ENCODE measurements at regions not wholly inside any gene's neighbourhood (a gene's known extent, or its start where the extent isn't known, plus 50 kb on each side); places are given as distances from the start of the nearest gene placed in this dataset.

GRCh38 chr15:81516461-81516860 lies 142.4 kb upstream of the TMC3 start:
- no peak for ATAC-seq
- no peaks in the 10 kb centered on the region for H3K4me1 ChIP-seq
- H3K9me3 ChIP-seq = no peaks in the 10 kb centered on the region
- H3K36me3 ChIP-seq = no peaks in the 10 kb centered on the region
- 66% methylated on average over 3 of the region's 3 CpGs for WGBS (ENCODE audit: insufficient coverage, low coverage, low lambda C conversion rate, missing lambda C conversion rate)
- no peak for DNase-seq
- H3K27ac ChIP-seq = no peak overlapping the region
- TF ChIP-seq POLR2A (IDR thresholded peaks at IDR 0.05) = no peak
- no peaks in the 10 kb centered on the region for H3K27me3 ChIP-seq
- intact Hi-C loops (cut with DNase I) = no loop called here
- no peak overlapping the region for H3K4me3 ChIP-seq

DNA sequence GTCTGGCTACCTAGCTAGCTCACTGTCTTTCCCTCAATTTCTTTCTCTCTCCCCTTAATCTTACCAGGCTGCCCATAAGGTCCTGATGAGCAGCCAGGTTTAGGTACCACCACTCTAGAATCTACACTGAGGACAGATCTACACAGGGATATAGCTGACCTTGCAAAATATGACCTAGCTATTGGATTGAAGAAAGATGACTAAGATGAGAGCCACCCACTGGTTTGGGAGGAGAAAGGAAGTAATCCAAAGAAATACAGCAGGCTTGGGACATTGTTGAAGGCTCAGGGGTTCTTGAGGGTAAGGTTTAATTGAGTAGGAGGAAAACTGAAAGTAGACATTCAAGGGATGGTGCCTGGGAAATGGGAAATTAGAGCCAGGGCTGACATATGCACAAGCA lies 142.0 kb upstream of the TMC3 start:
- TF ChIP-seq CTCF (IDR thresholded peaks at IDR 0.05) (no peak), POLR2A (IDR thresholded peaks at IDR 0.05) (no peak)
- intact Hi-C loops (cut with DNase I) = no loop called here
- no peak overlapping the region for H3K27ac ChIP-seq
- H3K27me3 ChIP-seq = no peaks in the 10 kb centered on the region
- no peaks in the 10 kb centered on the region for H3K36me3 ChIP-seq
- no peak for DNase-seq
- no peaks in the 10 kb centered on the region for H3K4me1 ChIP-seq
- H3K9me3 ChIP-seq = no peaks in the 10 kb centered on the region
- no peak for ATAC-seq
- H3K4me3 ChIP-seq = no peak overlapping the region

GRCh38 chr15:81514725-81515124 lies 140.7 kb upstream of the TMC3 start:
- Histone ChIP-seq H3K9me3 (no peaks in the 10 kb centered on the region), H3K4me3 (no peak overlapping the region), H3K36me3 (no peaks in the 10 kb centered on the region), H3K27me3 (no peaks in the 10 kb centered on the region), H3K4me1 (no peaks in the 10 kb centered on the region), H3K27ac (no peak overlapping the region)
- ATAC-seq (no peak), DNase-seq (no peak)
- intact Hi-C loops (cut with DNase I) = no loop called here
- TF ChIP-seq POLR2A (IDR thresholded peaks at IDR 0.05) (no peak), CTCF (IDR thresholded peaks at IDR 0.05) (no peak)
- WGBS (ENCODE audit: insufficient coverage, low coverage, low lambda C conversion rate, missing lambda C conversion rate) = 83% methylated on average over 1 of the region's 1 CpG

DNA sequence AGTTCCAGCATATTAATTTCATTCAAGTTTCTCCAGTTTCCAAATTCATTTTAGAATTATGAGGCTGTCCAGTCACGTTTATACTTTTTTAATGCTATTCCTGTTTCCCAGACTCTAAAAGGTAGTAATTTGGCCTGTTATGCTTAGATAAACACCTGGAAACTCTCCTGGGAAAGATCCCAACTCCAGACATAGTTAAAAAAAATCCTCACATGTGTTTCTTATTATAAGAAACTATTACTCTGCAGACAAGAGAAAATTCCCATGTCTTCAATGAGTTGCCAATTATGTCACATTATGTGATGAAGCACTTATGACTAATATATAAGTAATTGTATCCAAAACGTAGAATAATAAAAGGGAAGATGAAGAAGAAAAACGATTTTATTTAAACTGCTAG lies 137.1 kb upstream of the TMC3 start:
- TF ChIP-seq CTCF (IDR thresholded peaks at IDR 0.05) (no peak), POLR2A (IDR thresholded peaks at IDR 0.05) (no peak)
- WGBS (ENCODE audit: insufficient coverage, low coverage, low lambda C conversion rate, missing lambda C conversion rate) = 44% methylated on average over 3 of the region's 3 CpGs
- no peaks in the 10 kb centered on the region for H3K36me3 ChIP-seq
- no peak overlapping the region for H3K27ac ChIP-seq
- intact Hi-C loops (cut with DNase I) = no loop called here
- no peaks in the 10 kb centered on the region for H3K27me3 ChIP-seq
- ATAC-seq = no peak
- no peak overlapping the region for H3K4me3 ChIP-seq
- DNase-seq = no peak
- no peaks in the 10 kb centered on the region for H3K4me1 ChIP-seq
- no peaks in the 10 kb centered on the region for H3K9me3 ChIP-seq

GRCh38 chr15:81507831-81508230 lies 133.8 kb upstream of the TMC3 start:
- no peak overlapping the region for H3K4me3 ChIP-seq
- no peak for ATAC-seq
- TF ChIP-seq POLR2A (IDR thresholded peaks at IDR 0.05) = no peak
- no peak for TF ChIP-seq CTCF (IDR thresholded peaks at IDR 0.05)
- no peak overlapping the region for H3K27ac ChIP-seq
- intact Hi-C loops (cut with DNase I) = no loop called here
- WGBS (ENCODE audit: insufficient coverage, low coverage, low lambda C conversion rate, missing lambda C conversion rate) = 60% methylated on average over 3 of the region's 3 CpGs
- no peaks in the 10 kb centered on the region for H3K4me1 ChIP-seq
- H3K36me3 ChIP-seq = no peaks in the 10 kb centered on the region
- no peaks in the 10 kb centered on the region for H3K9me3 ChIP-seq
- H3K27me3 ChIP-seq = no peaks in the 10 kb centered on the region
- DNase-seq = no peak

Measured in right lobe of liver (tissue), 6 donors.